CD4-positive, alpha-beta T cell treated with Interleukin-6 for 4 hours (primary cell): ENCODE measurements at regions not wholly inside any gene's neighbourhood (a gene's known extent, or its start where the extent isn't known, plus 50 kb on each side); places are given as distances from the start of the nearest gene placed in this dataset.
"Not testable (repeated sequence)": the region's sequence is repeated elsewhere in the genome, so short reads cannot be mapped to it uniquely, and the experiment has no call there.

Source experiments
- DNase-seq: peaks from one replicate; pipeline ENCODE4 v3.0.0-alpha.2; 2020; ENCODE audit warnings: mixed read lengths

DNA sequence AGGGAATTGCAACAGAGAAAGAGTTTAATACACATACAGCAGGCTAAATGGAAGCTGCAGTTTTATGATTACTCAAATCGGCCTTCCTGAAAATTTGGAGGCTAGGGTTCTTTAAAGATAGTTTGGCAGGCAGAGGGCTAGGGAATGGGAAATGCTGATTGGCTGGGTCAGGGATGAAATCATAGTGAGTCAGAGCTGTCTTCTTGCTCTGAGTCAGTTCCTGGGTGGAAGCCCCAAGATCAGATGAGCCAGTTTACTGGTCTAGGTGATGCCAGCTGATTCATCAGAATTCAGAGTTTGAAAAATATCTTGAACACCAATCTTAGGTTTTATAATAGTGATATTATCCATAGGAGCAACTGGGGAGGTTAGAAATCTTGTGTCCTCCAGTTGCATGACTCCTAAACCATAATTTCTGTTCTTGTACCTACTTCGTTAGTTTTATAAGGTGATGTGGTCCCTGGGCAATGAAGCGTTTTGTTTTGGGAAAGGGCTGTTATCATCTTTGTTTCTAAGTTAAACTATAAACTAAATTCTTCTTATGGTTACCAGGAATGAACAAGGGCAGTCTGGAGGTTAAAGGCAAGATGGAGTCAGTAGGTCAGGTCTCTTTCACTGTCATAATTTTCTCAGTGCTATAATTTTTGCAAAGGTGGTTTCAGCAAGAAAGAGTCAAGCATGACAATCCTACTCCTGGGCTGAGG is 257.8 kb upstream of the CCDC196 start:
- no peak for DNase-seq

DNA sequence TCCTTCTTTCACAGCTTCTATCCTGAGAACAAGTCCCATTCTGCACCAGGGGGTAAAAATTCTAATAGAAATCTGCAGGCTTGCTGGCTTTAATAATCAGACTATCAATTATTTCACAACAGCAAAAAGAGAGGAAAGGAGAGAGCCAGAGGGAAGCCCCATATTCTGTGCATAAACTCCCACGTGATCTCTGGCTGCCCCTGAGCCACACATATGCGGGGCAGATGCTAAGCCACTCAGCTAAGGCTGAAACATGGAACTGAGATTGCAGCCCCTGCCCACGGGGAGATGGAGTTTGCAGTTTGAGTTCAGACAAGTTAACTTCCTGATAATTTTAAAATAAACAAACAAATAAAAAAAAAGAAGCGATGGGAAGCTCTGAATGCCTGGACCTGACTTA is 254.4 kb upstream of the CCDC196 start:
- DNase-seq = no peak

DNA sequence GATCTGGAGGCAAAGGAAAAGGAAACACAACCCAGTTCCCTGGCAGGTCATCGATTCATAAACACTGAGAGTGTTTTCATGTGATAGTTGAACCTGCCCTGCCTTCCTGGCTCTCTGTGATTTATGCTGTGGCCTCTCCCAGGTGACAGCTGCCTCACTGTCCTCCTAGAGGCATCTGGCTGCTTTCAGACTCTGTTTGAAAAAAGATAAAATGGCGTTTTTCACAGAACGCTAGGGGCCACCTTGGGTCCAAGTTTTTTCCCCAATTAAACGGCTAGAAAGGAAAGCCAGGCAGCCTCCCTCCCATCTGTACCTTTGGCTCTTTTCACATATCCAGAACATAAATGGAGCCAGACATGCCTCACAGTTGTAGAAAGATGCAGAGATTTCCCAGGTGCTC is 252.6 kb upstream of the CCDC196 start:
- DNase-seq = no peak

DNA sequence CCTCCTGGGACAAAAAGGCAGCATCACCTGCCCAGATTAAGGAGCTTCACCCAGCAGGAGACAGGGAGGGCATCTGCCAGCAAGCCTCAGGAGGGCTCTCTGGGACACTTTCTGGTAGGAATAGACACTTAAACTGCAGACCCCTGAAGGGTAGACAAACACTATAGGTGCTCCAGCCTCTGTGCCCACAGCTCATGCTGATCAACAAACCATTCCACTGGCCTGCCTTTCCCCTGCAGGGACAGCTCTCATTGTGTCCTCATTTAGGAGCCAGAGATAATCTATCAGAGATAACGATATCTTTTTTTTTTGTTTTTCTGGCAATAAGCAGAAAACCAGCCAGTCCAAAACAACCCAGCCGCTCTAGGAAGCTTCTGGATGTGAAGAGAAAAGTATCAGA is 251.8 kb upstream of the CCDC196 start:
- no peak for DNase-seq

DNA sequence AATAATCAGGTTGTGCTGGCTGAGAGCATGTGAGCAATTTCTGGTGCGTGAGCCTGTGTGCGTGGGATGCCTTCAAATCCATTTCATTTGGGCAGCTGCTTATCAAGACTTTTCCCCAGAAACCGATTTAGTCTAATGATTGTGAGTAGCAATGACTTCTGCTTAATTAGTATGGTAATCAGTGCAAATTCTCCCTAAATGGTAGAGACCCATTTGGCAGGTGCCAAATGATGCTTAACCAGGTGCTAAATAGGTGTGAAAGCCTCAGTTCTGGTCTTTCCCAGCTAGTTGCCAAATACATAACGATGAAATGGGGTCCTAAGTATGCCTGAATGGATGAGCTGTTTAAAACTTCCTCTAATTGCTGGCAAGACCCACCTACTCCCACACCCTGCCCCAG is 248.4 kb upstream of the CCDC196 start:
- DNase-seq = no peak

DNA sequence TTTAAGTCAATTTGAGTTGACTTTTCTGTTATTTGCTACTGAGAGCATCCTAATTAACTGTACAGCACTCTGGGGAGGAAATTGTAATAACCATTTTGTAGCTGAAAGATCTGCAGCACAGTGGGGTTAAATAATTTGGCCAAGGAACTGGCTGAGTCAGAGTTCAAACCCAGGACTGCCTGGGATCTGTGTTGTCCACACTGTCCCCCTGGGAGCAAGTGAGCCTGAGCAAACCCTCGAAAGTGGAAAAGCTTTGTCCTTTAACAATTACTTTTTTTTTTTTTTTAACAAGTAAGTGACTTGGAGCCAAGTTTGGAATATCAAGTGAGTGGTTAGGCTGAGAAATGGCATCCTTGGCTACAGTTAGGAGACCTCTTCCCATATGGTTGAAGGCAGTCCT is 247.2 kb upstream of the CCDC196 start:
- DNase-seq = no peak

DNA sequence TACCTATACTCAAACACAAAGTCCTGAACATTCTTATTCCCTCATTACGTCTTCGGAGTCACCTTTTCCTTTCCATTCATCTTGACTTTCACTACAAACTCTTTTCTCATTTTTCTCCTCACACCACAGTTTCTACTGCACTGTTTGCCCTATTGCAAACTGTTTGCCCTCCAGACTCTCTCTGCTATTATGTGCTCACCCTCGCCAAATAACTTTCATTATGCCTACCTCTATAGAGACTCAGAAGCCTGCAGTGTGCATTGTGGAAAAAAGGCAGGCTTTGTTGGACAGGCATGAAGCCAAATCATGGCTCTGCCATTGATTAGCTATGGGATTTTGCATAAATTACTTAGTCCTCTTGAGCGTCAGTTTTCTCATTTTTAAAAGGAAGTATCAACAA is 246.6 kb upstream of the CCDC196 start:
- no peak for DNase-seq

DNA sequence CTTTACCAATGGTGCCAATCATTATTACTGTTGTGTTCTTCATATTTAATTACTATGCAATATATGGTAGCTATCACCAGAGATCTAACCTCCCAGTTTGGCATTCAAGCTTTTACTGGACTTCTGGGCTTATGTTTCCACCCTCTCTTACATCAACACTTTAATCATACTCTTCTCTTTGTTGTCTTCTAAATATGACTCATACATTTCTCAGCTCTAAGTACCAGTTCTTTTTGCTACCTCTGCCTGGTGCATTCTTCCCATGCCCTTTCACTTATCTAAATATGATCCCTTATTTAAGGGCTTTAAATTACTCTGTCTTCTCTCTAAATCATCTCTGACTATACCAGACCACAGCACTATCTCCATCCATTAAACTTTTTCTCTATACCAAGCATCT is 246.1 kb upstream of the CCDC196 start:
- DNase-seq = no peak

DNA sequence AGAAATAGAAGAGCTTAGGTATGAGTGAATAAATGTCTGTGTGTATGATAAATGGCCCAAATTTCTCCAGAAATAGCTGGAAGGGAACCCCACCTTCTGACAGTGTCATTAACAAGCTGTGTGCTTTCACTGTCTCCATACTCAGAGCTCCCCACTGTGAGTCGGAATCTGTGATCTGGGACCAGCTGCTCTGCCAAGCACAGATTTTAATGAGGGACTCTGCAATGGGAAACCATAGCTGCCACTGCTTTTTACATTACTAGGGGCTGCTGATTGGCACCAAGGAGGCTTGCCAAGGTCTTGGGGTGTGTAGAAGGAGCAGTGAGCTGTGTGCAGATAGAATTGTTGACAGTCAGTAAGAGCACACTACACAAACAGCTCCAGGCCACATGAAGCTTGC is 244.2 kb upstream of the CCDC196 start:
- no peak for DNase-seq

DNA sequence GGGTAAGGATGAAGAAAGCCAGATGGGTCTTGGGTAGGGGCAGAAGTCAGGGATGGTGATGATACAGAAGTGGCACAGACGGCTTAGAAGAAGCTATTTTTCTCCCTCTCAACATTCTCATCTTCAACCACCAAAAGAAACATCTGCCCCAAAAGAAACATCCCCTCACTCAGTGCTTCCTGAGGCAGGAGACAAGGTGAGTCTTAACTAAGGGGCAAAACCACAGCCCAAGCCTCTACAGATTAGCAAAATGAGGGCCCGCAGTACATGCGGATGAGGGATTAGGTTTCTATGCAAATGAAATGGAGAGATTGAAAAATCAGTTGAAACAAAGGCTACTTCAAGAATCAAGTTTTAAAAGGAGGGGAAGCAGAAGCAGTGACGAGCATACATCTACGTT is 241.3 kb upstream of the CCDC196 start:
- no peak for DNase-seq

DNA sequence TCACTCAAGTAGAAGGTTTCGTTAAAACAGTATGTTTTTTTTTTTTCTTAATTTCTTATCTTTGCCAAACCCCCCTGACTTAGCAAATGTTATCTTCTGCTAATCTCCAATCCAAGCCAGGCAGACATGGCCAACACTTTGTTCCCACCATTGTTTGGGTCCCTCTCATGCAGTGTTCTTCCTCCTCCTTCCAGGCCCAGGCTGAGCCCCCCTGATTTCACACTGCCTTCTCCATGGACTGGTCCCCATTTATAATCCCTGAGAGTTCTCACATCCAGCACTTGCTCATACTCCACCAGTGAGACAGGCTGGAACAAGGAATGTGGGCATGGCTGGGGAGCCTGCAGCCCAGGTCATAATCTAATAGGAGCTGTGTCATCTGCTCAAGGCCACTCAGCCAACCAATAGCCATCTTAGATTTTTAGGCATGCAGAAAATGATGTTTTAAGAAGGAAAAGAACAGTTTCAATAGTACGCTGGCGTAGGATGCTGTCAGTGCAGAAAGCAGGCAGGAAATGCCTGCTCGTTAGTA is 238.4 kb upstream of the CCDC196 start:
- DNase-seq = no peak

DNA sequence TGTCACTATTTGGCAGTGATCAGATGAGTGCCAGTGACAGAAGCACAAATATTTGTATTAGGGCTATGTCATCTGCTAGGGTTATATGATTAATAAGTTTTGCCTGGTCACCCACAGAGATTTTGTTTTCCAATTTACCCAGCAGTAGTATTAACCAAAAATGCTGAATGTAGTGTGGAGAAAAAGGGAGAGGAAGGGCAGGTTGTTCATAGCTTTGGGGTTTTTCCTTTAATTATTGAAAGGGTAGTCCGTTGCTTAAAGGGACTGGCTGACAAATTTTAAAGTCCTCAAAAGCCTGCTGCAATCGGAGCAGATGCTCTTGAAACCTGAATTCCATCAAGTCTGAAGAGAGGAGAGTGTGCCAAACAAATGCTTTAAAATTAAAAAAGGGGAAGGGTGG is 237.9 kb upstream of the CCDC196 start:
- DNase-seq = no peak

DNA sequence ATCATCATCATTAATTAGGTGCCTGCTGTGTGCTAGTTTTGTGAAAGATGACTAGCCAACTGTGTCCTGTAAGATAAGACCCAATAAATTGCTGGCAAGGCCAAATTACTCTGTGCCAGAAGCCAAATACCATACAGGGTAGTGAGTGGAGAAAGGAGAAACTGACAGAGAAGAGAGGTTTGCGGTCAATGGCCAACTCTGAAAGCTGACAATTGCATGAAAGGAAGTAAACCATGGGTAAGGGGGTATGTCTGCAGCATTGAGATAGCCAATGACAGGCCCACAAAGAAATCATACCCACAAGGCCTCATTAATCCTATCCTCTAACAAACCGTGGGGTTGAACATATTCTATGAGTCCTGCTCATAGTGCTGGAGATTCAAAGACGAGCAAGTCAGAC is 236.6 kb upstream of the CCDC196 start:
- DNase-seq = no peak

DNA sequence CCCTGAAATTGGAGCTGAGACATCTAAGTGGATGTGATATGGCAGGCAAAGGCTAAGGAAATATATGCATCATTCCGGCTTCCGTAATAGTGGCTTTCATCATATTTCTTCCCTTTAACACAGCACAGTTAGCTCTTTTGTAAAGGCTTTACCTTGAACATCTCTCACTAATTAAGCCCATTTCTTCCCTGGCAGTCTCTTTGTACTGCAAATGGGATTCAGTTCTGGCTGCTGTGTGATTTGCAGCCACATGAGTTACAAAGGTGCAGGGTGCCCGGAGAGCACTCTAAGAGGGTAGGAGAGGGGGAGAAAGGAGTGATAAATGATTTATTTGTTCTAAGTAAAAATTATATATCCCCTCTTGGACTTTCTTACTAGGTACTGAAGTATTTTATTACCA is 232.1 kb upstream of the CCDC196 start:
- no peak for DNase-seq

DNA sequence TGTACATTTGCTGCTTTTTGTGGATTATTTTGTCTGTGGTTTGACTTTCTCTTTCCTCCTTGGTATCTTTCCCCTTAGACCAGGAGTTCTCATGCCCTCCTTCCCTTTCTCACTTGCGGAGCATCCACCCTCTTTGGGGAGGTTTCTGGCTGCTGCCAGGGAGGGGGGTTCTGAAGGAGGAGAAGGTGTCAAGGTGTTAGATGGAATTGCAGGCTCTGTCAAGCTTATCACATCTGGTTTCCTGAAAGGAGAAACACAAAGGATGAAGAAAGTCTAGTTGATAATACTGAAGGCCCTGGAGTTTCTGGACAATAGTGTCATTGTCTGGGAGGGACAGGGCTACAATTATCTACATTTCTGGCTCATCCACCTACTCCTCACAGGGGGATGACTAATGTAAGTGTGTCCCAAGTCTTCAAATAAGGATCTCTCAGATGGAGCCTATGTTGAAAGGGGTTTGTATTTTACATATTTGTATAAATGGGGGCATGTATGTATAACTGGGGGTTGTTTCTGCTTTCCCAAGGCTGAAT is 217.3 kb upstream of the CCDC196 start:
- DNase-seq = no peak

DNA sequence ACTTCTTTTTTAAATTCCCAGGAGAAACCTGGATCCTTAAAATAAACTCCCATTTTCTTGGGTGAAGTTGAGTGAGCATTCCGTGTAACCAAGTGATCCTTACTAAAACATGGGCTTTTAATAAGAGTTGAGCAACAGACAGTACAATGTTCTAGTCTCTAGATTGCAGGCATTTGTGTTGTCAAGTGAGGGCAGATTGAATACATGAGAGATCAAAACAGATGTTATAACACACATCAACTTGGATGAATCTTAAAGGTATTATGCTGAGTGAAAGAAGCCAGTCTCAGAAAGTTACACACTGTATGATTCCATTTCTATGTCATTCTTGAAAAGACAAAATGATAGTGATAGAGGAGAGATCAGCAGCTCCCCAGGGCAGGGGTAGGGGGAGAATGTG is 213.9 kb upstream of the CCDC196 start:
- no peak for DNase-seq

DNA sequence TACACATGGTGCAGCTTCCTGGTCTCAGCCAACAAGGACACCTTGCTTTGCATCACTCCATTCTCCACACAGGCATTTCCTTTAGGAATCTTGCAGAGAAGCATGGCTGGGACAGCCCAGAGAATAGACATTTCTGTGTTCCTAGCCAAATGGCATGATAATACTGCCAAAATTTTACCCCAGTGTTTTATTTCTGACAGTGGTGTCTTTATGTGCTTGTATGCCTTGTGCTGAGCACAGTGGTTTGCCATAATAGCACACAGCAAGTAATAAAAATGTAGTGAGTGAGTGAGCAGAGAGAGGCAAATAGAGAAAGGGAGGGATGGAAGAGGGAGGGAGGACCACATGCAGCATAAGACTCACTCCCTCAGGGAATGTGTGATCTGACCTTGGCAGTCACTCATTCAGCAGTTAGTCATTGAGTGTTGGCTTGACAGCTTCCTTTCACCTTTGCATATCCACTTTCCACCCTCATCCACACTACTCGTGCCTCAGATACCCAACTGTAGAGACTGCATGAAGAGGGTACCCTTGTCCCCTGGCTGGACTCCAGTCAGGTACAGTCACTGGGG is 212.8 kb upstream of the CCDC196 start:
- no peak for DNase-seq

DNA sequence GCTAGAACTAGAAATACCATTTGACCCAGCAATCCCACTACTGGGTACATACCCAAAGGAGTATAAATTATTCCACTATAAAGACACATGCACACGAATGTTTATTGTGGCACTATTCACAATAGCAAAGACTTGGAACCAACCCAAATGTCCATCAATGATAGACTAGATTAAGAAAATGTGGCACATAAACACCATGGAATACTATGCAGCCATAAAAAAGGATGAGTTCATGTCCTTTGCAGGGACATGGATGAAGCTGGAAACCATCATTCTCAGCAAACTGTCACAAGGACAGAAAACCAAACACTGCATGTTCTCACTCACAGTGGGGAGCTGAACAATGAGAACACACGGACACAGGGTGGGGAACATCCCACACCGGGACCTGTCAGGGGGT is 207.8 kb upstream of the CCDC196 start:
- not testable (repeated sequence) for DNase-seq

DNA sequence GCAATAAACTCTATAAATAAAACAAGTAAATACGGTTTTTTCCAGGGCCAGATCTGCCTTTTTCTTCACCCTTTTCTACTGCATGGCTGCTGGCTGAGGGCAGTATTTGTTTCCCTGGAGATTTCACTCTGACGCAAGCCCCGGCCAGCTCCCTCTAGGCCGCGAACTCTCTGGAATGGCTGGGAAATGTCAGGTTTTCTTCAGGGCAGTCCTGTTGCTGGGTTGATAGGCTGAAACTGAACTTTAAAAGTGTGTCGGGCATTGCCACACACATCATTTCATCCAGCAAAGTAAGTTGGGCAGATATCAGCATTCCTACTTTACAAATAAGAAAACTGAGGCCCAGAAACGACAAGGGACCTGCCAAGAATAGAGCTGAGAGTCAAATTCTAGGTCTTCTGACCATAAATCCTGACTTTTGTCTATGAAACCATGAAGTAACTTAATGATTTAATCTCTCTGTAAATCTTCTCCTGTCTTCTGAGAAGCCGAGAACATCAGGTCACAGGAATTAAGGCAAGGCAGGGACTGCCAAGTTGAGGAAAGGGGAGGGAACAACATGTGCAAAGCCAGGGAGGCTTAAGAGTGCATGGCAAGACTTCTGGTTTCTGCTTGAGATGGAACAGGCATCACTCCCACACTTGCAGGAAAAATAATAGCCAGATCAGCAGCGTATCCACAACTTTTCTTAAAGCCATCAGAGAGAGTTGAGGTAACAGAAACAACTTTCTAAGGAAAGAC is 205.0 kb upstream of the CCDC196 start:
- no peak for DNase-seq

DNA sequence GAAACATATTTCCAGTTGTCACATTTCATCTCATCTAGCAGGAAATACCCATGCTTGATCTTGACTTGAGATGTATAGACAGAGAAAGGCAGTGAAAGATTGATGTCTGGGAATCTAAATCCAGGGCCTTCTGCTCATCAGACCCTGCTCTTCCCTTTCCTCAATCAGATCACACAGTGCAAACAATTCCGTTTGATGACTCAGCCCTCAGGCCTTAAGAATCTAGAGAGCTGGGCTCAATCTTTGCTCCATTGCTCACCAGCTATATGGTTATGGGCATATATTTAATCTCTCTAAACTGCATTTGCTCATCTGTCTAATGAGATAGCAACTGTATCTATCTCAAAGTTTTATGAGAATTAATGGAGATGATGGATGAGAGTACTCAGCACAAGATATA is 201.8 kb upstream of the CCDC196 start:
- no peak for DNase-seq

DNA sequence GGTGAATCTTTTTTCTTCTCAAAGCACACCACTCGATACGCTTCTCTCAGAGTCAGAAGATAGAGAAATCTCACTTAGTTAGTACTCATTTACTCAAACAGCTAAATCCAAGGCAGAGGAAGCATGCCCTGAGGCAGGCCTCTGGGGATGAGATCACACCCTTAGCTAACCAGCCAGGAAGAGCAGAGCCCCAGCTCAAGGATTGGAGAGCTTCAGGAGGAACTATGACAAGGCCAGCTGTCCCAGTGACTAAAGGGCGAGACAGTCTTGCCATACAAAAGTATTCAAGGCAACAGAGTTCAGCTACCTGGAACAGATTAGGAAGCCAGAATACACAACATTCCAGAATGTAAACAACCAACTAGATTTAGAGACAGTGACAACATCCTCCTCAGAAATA is 197.7 kb upstream of the CCDC196 start:
- no peak for DNase-seq

DNA sequence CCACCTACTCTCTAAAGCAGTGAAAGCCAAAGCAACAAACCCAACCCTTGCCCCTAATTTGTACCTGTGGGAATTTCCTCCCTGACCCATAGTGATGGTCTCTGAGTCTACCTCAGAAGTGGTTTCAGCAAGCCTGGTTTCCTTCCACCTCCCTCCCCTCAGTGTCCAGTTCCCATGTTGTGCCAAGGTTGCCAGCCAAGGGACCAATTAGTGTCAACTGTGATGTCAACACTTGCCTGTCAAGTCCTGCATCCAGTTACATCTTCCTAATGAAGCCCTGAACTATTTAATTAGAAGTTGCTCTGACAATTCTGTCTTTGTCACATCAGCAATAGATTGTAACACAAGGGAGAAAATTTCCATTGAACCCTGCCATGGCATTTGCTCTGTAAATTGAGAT is 194.4 kb upstream of the CCDC196 start:
- no peak for DNase-seq

DNA sequence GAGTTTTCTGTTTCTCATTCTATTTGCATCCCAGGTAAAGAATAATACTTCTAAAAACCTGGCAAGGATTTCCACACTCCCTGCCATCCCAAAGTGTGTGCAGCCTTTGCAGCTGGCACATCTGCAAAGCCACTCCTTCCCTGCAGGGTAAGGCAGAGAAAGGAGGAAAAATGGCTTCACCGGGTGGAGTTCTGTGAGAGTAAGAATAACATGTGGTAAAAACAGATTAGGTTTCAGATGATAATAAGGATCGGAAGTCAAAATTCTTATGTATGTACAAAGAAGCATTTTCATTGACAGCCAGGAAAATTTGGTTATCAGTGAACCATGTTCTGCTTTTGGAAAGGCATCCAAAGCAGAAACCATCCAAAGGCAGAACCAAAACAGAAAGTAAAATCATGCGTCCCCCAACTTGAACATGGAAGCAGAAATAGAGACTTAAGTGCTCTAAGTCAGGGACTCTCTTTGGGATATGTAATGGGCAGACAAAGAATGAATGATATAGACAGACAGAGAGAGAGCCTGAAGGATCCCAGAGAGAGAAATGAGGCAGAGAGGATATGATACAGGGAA is 192.6 kb upstream of the CCDC196 start:
- no peak for DNase-seq

DNA sequence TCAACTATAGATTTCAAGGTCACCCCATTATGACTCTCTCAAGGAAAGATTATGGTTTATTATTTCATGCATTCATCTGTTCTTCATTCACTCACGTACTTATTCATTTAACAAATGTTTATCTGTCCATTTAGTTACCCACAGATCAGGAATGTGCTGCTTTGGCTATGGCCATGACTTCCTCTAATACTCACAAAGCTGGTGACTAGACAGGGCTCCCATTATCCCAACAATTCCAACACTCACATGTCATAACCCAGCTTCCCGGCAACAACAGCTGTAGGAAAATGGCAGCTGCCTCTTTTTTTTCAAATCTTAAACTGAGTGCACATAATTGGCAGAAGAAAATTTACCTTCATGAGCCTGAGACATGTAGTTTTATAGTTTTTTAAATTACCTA is 190.8 kb upstream of the CCDC196 start:
- no peak for DNase-seq
